ENCODE measurements at regions not wholly inside any gene's neighbourhood (a gene's known extent, or its start where the extent isn't known, plus 50 kb on each side); places are given as distances from the start of the nearest gene placed in this dataset.

DNA sequence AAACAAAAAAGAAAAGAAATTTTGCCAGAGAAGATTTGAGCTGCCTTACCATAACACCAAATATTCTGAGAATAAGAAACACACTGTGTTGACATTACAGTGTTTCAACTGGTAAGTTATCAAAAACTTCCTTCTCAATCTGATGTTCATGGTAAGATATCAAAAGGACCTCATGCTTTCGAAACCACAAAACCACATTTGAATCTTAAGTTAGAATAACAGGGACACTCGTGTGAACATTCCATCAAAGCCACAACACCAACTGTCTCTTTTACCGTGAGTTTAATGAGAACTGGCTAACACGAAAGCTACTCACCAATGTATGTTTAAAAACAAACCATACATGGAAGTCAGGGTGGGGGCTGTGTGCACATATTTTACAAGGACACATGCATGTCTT, 73.0 kb upstream of the OPRM1 start:
- TF ChIP-seq EZH2phosphoT487 (IDR thresholded peaks at IDR 0.05; ENCODE audit: borderline replicate concordance, low read depth, low read length): no peak
- no peak for TF ChIP-seq CTCF (conservative IDR thresholded peaks at IDR 0.05; ENCODE audit: low read length)
